Fibroblast of skin of right biceps (primary cell): ENCODE measurements at regions not wholly inside any gene's neighbourhood (a gene's known extent, or its start where the extent isn't known, plus 50 kb on each side); places are given as distances from the start of the nearest gene placed in this dataset.
"Not testable (repeated sequence)": the region's sequence is repeated elsewhere in the genome, so short reads cannot be mapped to it uniquely, and the experiment has no call there.

Experiments
- DNase-seq: peaks from one replicate; pipeline ENCODE4 v3.0.0-alpha.2; 2013

GRCh38 chr7:67625257-67625737 is 628.7 kb downstream of the TYW1 start:
- DNase-seq = peak; percentile 83

- no peak for DNase-seq
These were observed 634.8 kb downstream of the TYW1 start for GRCh38 chr7:67631476-67631875.

- DNase-seq = no peak
These were observed 638.6 kb downstream of the TYW1 start for GRCh38 chr7:67635271-67635670.

- DNase-seq = no peak
These were observed 639.9 kb downstream of the TYW1 start for GRCh38 chr7:67636348-67637022.

- no peak for DNase-seq
These were observed 640.4 kb downstream of the TYW1 start for GRCh38 chr7:67637023-67637358.

- not testable (repeated sequence) for DNase-seq
These were observed 645.9 kb downstream of the TYW1 start for GRCh38 chr7:67642542-67642941.

GRCh38 chr7:67644151-67644550 is 647.5 kb downstream of the TYW1 start:
- DNase-seq = no peak

- no peak for DNase-seq
These were observed 656.3 kb downstream of the TYW1 start for GRCh38 chr7:67652937-67653336.

- DNase-seq = no peak
These were observed 657.3 kb downstream of the TYW1 start for GRCh38 chr7:67653856-67654454.

- DNase-seq = peak; percentile 31
These were observed 658.0 kb downstream of the TYW1 start for GRCh38 chr7:67654642-67655041.

- DNase-seq = peak; percentile 29
These were observed 658.5 kb downstream of the TYW1 start for GRCh38 chr7:67655168-67655567.

GRCh38 chr7:67659091-67659490 is 662.5 kb downstream of the TYW1 start:
- DNase-seq = no peak

- DNase-seq = no peak
These were observed 666.2 kb downstream of the TYW1 start for GRCh38 chr7:67662804-67663203.

GRCh38 chr7:67663644-67664043 is 667.0 kb downstream of the TYW1 start:
- no peak for DNase-seq

- not testable (repeated sequence) for DNase-seq
These were observed 669.7 kb downstream of the TYW1 start for GRCh38 chr7:67666359-67666758.

- DNase-seq = peak; percentile 16
These were observed 674.4 kb downstream of the TYW1 start for GRCh38 chr7:67671006-67671548.

GRCh38 chr7:67673861-67674260 is 677.2 kb downstream of the TYW1 start:
- no peak for DNase-seq

- not testable (repeated sequence) for DNase-seq
These were observed 678.2 kb downstream of the TYW1 start for GRCh38 chr7:67674862-67675261.

GRCh38 chr7:67675971-67676370 is 679.3 kb downstream of the TYW1 start:
- no peak for DNase-seq

GRCh38 chr7:67678419-67678818 is 681.8 kb downstream of the TYW1 start:
- DNase-seq = no peak

- no peak for DNase-seq
These were observed 687.0 kb downstream of the TYW1 start for GRCh38 chr7:67683628-67684027.

- no peak for DNase-seq
These were observed 694.1 kb downstream of the TYW1 start for GRCh38 chr7:67690700-67691099.

GRCh38 chr7:67692425-67692824 is 695.8 kb downstream of the TYW1 start:
- DNase-seq = no peak

- DNase-seq = no peak
These were observed 699.5 kb downstream of the TYW1 start for GRCh38 chr7:67696124-67696523.

- DNase-seq = no peak
These were observed 700.2 kb downstream of the TYW1 start for GRCh38 chr7:67696878-67697277.
